ENCODE measurements at regions not wholly inside any gene's neighbourhood (a gene's known extent, or its start where the extent isn't known, plus 50 kb on each side); places are given as distances from the start of the nearest gene placed in this dataset.
"Not testable (repeated sequence)": the region's sequence is repeated elsewhere in the genome, so short reads cannot be mapped to it uniquely, and the experiment has no call there.

DNA sequence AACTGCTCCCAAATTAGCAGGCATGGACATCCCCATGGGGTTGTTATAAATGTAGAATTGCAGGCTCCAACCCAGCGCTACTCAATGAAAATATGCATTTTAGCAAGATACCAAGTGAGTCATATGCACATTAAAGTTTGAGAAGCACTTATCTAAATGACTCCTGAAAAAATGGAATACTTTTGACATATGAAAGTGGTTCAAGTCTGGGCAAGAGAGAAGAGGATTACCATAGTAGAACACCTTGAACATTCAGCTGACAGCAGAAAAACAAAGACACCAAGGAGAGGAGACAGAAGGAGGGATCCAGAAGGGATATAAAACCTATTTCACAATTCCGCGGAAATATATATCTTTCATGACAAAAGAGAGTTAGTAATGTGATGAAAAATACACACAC lies 63.2 kb upstream of the CT83 start:
- TF ChIP-seq, protein P1, sequence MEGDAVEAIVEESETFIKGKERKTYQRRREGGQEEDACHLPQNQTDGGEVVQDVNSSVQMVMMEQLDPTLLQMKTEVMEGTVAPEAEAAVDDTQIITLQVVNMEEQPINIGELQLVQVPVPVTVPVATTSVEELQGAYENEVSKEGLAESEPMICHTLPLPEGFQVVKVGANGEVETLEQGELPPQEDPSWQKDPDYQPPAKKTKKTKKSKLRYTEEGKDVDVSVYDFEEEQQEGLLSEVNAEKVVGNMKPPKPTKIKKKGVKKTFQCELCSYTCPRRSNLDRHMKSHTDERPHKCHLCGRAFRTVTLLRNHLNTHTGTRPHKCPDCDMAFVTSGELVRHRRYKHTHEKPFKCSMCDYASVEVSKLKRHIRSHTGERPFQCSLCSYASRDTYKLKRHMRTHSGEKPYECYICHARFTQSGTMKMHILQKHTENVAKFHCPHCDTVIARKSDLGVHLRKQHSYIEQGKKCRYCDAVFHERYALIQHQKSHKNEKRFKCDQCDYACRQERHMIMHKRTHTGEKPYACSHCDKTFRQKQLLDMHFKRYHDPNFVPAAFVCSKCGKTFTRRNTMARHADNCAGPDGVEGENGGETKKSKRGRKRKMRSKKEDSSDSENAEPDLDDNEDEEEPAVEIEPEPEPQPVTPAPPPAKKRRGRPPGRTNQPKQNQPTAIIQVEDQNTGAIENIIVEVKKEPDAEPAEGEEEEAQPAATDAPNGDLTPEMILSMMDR (IDR thresholded peaks at IDR 0.05; ENCODE audit: insufficient read depth, low read depth, low read length, missing control alignments) = no peak
- no peak overlapping the region for H3K4me3 ChIP-seq (ENCODE audit: low read length)
- peak; percentile 66 for DNase-seq (ENCODE audit: low read depth)

DNA sequence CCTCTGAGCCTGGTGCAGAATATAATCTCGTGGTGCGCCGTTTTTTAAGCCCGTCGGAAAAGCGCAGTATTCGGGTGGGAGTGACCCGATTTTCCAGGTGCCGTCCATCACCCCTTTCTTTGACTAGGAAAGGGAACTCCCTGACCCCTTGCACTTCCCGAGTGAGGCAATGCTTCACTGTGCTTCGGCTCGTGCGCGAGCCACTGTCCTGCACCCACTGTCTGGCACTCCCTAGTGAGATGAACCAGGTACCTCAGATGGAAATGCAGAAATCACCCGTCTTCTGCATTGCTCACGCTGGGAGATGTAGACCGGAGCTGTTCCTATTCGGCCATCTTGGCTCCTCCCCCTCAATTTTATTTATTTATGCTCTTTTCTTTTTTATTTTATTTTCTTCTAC lies 57.5 kb upstream of the CT83 start:
- not testable (repeated sequence) for DNase-seq (ENCODE audit: low read depth); H3K4me3 ChIP-seq (ENCODE audit: low read length)

Data from epithelial cell of esophagus (primary cell).